Hepatocyte (in vitro differentiated cells): ENCODE measurements at regions not wholly inside any gene's neighbourhood (a gene's known extent, or its start where the extent isn't known, plus 50 kb on each side); places are given as distances from the start of the nearest gene placed in this dataset.

Experiments used
- EZH2 ChIP-seq: fragments of 200-600 bp; sonication (generic); IDR thresholded peaks from 2 replicates; pipeline ENCODE4 v1.6.1; 2016; ENCODE audit warnings: antibody characterized with exemption, mild to moderate bottlenecking, borderline replicate concordance
- EZH2phosphoT487 ChIP-seq: fragments of 200-600 bp; sonication (generic); IDR thresholded peaks from one replicate; pipeline ENCODE4 v1.6.1; 2018; ENCODE audit warnings: antibody characterized with exemption, mild to moderate bottlenecking, low read depth, moderate library complexity; ENCODE audit not compliant: unreplicated experiment, severe bottlenecking
- TF ChIP-seq, protein P1 (sequence below): fragments of 200-600 bp; sonication (generic); IDR thresholded peaks from 2 replicates; pipeline ENCODE4 v1.5.1; 2016; ENCODE audit warnings: antibody characterized with exemption, mild to moderate bottlenecking; ENCODE audit not compliant: poor library complexity

DNA sequence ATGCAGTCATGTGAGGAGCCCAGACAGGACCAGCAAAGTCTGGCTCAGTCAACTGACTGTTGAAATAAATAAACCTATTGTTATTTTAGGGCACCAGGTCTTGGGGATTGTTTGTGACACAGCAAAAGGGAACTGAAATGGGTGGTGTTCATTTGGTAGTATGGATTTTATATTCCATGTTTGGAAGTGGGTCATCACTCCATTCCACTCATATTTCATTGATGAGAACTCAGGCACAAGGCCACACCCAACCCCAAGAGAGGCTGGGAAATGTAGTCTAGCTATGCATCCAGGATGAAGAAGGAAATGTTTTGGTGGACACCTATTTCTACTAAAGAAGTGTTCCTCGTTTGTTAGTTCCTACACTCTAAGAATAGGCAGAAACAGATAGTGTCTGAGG, 64.9 kb upstream of the BTBD3 start:
- TF ChIP-seq, protein P1, sequence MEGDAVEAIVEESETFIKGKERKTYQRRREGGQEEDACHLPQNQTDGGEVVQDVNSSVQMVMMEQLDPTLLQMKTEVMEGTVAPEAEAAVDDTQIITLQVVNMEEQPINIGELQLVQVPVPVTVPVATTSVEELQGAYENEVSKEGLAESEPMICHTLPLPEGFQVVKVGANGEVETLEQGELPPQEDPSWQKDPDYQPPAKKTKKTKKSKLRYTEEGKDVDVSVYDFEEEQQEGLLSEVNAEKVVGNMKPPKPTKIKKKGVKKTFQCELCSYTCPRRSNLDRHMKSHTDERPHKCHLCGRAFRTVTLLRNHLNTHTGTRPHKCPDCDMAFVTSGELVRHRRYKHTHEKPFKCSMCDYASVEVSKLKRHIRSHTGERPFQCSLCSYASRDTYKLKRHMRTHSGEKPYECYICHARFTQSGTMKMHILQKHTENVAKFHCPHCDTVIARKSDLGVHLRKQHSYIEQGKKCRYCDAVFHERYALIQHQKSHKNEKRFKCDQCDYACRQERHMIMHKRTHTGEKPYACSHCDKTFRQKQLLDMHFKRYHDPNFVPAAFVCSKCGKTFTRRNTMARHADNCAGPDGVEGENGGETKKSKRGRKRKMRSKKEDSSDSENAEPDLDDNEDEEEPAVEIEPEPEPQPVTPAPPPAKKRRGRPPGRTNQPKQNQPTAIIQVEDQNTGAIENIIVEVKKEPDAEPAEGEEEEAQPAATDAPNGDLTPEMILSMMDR = no peak
- TF ChIP-seq EZH2 (no peak), EZH2phosphoT487 (no peak)
